NT2/D1 (cell line): ENCODE measurements at regions not wholly inside any gene's neighbourhood (a gene's known extent, or its start where the extent isn't known, plus 50 kb on each side); places are given as distances from the start of the nearest gene placed in this dataset.

Experiments used
- SUZ12 ChIP-seq: IDR thresholded peaks from 2 replicates; pipeline ENCODE4 v1.6.1; 2011; ENCODE audit not compliant: insufficient read length, insufficient read depth; ENCODE audit errors: extremely low read depth
- YY1 ChIP-seq: IDR thresholded peaks from 2 replicates; pipeline ENCODE4 v1.6.1; 2011; ENCODE audit not compliant: insufficient read length, insufficient read depth
- ZNF274 ChIP-seq: IDR thresholded peaks from 2 replicates; pipeline ENCODE4 v1.6.1; 2011; ENCODE audit warnings: mild to moderate bottlenecking, low read depth, low read length

DNA sequence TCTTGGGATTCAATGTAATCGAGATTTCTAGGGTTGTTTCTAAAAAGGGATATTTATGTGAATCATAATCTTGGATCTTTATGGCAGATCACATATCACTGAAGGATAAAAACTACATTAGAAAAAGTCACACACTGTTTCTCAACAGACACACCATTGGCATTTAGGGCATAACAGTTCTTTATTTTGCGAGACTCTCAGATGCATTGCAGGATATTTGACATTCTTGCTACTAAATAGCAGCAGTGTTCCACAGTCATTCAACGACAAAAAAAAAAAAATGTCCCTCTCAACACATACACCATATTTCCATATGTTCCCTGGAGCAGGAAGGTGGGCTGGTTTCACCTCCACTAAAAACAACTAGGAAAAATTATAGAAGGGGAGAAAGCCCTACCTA is 243.4 kb upstream of the PCDH18 start:
- TF ChIP-seq SUZ12 (no peak), ZNF274 (no peak), YY1 (no peak)
